ENCODE measurements at regions not wholly inside any gene's neighbourhood (a gene's known extent, or its start where the extent isn't known, plus 50 kb on each side); places are given as distances from the start of the nearest gene placed in this dataset.
"Not testable (repeated sequence)": the region's sequence is repeated elsewhere in the genome, so short reads cannot be mapped to it uniquely, and the experiment has no call there.

DNA sequence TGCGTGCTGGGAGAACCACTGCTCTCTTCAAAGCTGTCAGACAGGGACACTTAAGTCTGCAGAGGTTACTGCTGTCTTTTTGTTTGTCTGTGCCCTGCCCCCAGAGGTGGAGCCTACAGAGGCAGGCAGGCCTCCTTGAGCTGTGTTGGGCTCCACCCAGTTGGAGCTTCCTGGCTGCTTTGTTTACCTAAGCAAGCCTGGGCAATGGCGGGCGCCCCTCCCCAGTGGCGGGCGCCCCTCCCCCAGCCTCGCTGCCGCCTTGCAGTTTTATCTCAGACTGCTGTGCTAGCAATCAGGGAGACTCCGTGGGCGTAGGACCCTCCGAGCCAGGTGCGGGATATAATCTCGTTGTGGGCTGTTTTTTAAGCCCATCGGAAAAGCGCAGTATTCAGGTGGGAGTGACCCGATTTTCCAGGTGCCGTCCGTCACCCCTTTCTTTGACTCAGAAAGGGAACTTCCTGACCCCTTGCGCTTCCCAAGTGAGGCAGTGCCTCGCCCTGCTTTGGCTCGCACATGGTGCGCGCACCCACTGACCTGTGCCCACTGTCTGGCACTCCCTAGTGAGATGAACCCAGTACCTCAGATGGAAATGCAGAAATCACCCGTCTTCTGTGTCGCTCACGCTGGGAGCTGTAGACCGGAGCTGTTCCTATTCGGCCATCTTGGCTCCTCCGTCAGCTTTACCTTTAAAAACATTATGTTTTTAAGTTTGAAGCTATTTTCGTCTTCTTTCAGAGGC lies 954.6 kb upstream of the COX7C start:
- DNase-seq: not testable (repeated sequence)

DNA sequence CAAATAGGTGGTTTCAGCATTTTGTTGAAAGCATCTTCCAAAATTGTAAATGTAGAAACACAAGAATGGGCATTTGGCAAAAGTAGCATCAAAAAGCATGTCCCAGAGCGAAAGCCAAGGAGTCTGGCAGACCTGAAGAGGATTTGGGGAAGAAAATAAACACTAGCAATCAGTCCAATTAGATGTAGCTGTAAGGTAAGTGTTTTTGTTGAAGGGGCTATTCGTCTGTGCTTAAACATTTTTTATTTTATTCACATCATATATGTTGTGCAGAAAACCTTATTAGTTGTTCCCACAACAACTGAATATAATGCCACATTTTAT lies 954.1 kb upstream of the COX7C start:
- no peak for DNase-seq

DNA sequence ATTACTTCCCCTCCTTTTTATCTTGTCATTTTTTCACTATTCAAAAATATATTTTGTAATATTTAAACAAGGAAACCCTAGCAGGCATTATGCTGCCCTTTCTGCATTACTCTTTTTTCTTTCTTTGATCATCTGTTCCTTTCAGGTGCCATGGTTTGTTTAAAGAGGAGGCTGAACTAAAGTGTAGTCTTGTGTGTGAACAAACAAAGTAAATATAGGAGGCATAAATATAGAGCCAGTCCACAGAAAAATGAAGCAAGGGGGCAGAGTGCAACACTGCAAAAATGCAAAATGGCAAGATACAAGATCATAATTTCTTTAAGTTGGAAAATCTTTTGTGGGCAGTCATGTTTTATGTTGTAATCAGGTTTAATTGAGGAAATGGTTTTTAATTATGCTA lies 947.3 kb upstream of the COX7C start:
- DNase-seq: no peak

DNA sequence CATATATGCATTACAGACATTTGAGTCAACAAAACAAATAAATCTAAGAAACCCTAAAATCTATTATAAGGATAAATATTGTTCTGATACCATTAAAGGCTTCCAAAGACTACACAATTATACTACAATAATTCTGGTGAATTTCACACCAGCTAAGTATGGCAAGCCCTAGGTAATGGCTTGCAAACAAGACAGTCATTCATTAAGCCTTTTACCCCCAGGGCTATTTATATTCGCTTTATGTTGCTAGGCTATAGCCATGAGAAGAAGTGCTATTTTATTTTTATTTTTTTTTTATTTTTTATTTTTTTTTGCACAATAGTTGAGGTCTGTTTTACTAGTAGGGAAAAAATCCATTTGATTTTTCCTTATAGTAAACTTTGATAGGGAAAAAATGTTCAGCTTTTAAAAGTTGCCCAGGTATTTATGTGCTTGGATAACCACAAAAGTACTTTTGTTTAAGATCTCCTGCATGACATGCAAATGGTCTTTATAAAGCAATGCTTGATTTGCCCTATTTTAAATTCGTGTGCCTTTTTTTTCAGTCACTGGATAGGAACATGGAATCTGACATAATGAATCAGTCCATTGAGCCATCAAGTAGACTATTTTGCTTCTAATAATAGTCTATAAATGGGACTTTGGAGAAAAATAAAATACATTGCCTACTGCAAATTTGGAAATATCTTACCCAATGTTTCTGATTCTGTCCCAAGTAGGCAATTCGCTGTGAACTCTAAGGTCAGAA lies 946.3 kb upstream of the COX7C start:
- no peak for DNase-seq

DNA sequence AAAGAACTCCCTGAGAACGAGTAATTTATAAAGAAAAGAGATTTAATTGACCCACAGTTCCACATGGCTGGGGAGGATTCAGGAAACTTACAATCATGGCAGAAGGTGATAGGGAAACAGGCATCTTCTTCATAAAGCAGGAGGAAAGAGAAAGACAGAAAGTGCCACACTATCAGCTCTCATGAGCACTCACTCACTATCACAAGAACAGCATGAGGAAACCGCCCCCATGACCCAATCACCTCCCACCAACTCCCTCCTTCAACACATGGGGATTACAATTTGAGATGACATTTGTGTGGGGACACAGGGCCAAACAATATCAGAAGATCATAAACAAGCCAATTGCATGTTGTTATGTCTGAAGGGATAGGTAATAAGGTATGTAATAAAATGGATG lies 935.9 kb upstream of the COX7C start:
- DNase-seq: no peak

DNA sequence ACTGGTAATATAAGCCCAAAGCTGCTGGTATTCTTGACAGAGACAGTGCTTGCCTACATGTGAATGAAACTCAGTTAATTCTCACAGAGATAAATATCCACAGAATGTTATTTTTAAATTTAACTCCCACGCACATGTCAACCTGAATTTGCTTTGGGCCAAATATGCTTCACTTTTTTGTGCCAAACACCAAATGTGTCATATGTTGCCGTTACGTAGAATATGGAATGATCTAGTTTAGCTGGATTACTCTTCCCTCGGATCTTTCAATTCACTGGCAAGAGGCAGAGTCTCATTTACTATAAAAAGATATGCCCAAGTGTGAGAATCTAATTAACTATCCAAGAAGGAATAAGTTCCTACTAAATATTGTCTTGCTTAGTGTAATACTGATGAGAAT lies 933.4 kb upstream of the COX7C start:
- DNase-seq: no peak

DNA sequence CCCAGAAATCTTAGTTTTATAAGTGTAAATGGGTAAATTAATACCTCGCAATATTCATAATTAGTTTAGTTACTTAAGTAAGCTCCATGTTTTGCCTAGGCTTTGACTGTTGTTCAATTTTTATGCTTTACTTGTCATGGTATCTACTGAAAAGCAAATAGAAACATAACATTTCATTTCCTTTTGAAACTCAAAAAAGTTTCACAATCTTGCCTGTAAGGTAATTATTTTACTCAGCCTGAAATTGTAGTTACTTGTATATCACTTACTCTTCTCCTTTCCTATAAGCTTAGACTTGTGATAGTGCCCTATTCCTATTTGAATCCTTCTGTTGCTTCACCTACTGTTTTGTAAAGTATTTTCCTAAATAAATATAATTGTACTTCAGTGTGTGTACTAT lies 914.4 kb upstream of the COX7C start:
- no peak for DNase-seq

DNA sequence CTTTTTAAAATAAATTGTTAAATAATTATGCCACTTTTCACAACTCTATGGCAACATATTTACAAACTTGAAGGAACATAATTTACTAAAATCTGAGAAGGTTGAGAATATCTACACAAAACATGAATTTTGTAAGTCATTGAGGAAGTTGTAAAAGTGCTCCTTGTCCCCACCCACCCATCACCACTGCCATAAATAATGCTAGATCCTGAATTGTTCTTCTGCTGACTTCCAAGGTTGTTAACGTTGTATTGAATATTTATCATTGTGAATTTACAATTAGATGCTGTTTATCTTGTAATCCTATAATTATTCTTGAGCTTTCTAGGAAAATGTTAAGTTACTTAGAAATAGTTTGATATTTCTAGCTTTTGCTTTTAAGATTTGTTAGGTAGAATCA lies 908.0 kb upstream of the COX7C start:
- no peak for DNase-seq

DNA sequence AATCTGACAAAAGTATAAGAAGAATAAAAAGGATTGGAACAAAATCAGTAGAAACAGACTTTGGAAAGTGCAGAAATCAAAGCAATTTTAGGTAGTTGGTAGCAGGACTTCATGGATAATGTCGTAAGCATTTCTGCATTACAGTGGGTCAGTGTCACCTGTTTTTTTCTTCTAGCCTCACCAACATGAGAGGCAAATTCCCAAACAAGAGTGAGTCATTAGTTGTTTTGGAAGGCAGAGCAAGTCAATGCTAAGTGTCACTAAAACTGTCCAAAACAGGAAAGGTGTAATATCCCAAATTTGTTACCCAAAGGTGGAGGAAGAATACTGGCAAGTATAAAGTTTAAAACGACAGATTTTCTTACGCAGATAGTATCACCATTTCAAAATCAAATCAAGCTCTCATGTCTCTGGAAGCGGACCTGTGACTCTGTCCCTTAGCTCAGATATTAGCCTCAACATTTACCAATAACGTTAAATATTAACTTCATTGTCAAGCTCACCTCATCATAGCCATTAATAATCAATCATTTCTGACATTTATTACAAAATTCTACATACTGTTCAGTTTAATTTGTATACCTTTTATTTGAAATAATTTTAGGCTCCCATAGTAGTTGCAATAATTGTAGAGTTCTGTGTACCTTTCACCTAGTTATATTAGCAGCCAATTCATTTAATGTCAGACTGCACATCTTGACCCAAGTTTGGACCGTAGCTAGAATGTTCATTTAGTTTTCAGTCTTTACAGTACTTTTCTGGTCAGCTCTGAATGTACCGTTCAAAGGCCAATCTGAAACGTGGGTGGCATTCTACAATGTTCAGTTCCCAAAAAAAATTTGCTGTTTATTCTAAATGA lies 901.2 kb upstream of the COX7C start:
- no peak for DNase-seq

DNA sequence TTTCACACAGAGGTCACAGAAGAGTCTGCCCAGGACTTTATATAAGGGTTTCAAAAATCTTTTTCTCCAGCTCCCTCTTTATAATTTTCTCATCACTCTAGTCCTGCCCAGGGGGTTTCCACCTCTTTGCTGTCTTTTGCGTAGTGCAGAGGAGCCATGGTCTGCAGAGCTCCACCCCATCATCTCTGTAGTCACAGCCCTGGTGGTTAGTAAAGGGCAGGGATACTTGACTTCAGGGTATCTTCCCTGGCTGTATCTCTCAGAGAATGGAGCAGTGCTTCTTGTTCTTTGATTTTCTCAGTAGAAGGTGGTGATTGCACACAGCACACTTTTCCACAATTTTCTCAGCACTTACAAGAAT lies 900.6 kb upstream of the COX7C start:
- DNase-seq: no peak

DNA sequence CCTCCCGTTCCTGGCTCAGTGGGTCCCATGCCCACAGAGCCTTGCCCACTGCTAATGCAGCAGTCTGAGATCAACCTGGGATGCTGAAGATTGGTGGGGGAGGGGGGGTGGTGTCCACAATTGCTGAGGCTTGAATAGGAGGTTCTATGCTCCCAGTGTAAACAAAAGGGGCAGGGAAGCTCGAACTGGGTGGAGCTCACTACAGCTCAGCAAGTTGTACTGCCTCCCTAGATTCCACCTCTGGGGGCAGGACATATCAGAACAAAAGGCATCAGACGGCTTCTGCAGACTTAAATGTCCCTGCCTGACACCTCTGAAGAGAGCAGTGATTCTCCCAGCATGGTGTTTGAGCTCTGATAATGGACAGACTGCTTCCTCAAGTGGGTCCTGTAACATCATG lies 885.6 kb upstream of the COX7C start:
- DNase-seq: no peak

DNA sequence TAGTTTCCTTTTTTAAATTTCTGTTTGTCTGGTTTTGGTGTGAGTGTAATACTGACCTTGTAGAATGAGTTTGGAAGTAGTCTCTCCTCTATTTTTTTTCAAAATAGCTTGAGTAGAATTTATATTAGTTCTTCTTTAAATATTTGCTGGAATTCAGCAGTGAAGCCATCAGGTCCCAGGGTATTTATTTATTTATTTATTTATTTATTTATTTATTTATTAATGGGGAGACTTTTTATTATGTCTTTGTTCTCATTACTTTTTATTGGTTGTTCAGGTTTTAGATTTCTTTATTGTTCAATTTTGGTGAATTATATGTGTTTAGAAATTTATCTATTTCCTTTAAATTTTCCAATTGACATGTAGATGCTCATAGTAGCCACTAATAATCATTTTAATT lies 875.8 kb upstream of the COX7C start:
- DNase-seq: no peak

DNA sequence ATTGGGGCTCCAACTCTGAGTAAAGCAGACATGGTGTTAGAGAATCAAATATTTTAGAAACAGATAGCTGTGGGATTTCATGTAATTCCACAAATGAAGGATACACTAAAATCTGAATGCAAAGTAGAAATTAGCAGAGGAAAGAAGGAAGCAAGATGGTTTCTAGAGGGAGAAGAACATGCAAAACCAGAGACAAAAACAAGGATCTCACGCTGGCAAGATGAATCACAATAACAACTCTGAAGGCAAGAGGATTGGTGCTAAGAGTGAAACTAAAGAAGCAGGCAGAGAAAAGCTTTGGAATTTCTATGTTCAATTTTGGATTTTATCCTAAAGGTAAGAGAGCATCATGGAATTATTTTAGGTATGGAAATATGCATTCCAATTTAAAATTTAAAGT lies 857.2 kb upstream of the COX7C start:
- DNase-seq: no peak

DNA sequence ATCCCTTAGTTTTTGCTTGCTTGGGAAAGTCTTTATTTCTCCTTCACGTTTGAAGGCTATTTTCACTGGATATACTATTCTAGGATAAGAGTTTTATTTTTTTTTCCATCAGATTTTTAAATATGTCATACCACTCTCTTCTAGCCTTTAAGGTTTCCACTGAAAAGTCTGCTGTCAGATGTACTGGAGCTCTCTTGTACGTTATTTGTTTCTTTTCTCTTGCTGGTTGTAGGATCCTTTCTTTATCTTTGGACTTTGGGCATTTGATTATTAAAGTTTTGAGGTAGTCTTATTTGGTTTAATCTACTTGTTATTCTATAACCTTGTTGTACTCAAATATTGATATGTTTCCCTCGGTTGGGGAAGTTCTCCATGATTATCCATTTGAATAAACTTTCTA lies 848.4 kb upstream of the COX7C start:
- no peak for DNase-seq

DNA sequence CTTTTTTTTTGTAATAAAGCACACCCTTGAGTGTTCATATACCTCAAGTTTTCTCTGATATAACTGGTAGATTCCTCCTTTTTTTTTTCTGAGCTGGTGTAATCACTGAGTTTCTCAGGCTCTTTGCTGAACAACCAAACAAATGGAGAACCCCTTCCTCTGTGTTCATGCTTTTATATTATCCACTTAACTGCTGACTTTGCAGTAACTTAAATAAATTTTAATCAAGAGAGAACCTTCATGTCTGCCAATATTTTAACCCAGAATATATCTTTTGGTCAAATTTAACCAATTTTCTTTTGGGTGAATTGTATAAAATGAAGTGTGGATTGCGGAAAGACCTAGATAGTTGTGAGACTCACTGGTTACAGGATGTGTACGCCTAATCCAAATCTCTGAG lies 833.0 kb upstream of the COX7C start:
- DNase-seq: no peak

DNA sequence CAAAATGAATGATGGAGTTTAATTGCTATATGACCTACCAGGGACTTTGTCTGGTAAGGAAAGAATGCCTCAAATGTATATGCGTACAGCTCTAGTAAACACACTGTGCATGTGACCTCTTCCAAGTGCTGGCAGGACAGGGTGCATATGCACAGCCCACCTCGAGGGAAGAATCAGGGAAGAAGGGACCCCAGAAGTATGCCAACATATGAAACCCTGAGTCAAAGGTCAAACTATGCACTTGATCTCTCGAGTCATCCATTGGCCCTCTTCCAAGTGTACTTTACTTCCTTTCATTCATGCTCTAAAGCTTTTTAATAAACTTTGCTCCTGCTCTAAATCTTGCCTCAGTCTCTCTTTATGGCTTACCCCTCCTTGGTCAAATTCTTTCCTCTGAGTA lies 804.6 kb upstream of the COX7C start:
- no peak for DNase-seq

DNA sequence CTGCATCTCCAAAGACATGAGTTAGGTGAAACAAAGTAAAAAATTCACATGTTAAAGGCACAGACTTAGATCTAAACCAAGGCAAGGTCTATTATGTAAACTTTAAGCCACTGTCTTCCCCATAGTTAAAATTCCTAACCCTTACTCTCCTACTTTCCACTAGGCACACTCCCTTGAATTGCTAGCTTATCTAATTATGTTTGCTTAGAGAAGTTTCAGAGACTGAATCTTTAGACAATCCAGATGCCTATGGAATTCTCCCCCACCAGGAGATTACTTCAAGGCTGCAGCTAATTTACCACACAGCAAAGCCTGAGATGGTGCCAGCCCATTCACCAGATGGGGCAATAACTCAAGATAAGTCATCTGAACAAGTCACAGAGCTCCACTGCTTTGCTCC lies 803.1 kb upstream of the COX7C start:
- DNase-seq: no peak

DNA sequence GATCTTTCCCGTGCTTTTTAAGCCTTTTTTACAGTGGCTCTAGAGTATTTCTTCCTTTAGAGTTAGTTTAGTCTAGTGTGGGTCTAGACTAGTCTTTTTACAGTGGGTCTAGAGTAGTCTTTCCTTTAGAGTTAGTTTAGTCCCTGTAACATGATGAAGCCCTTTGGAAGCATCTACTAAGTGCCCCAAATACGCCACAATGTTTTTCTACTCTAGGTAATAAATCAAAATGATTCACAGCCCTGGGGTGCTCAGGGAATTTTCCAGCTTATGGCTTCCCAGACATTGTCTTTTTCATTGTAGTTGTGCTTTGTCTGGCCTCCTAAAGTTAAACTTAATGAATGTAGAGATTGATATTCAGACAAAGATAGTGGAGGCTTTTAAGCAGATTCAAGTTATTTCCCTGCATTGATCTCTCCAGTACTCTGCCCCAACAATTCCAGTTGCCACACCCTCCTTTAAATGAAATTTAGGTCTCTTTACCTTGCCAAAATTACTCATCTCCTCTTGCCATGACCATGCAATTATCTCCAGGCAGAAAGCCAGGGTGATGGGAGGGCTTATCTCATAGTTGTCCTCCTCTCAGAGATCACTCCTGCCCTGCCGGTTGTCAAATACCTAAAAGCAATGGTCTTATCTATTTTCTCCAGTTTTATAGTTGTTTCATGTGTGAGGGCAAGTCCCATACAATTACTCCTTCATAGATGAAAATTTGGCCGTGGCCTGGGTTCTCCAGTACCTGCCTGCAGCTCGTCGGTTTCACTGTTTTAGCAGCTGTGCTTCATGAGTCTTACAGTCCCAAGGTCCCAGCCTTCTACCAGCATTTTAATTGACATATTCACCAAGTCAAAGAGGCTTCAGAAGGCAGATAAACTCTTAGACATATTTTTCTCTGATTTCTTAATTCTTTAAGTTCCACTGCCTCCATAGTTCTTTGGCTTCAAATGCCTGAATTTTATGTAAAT lies 794.0 kb upstream of the COX7C start:
- DNase-seq: no peak

DNA sequence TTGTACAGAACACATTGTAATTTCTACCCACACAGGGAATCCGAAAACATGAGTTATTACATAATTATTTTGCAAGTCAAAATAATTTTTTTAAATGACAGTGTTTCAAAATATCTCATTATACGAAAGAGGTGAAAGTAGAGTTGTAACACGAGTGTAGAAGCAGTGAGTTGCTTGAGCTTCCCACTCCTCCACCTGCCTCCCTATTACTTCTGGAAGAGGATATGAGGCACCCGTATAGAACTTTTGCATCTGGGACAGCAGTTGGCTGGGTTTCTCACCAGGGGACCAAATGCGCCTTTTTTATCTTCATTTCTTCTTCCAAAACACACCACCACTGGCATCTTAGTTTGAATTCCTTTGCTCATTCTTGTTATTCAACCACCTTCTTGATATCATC lies 779.0 kb upstream of the COX7C start:
- no peak for DNase-seq

DNA sequence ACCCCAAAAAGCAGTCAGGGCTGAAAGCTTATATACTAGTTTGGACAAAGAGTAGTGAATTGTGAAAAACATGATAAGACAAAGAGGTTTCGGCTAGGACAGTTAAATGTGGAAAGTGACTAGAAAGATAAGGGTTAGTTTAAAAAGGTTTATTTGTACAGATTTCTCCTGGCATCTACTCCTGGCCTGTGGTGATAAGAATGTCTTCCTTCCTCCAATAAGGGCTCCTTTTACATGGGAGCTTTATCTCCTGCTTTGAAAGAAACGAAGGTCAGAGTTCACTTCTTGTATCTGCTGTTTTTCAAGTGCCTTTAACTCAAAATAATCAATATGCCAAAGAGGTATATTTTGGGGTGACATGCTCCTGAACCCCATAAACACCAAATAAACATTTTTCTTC lies 776.1 kb upstream of the COX7C start:
- no peak for DNase-seq

DNA sequence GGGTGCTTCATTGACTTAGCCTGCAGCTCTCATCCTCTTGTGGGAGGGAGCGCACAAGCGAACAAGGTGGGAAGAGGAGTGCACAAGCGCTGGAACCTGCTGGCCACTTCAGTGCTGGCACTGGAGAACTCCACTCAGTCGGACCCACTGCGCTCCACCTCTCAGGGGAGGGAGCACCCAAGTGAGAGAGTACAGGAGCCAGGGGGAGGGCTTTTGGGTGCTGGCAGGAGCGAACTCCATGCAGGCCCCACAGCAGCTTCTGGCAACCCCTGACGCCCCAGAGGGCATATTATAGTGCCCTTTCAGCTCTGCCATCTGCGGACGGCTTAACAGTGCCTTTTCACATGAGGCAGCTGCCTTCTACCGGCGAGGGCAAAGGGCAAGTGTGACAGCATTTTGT lies 774.2 kb upstream of the COX7C start:
- DNase-seq: no peak

DNA sequence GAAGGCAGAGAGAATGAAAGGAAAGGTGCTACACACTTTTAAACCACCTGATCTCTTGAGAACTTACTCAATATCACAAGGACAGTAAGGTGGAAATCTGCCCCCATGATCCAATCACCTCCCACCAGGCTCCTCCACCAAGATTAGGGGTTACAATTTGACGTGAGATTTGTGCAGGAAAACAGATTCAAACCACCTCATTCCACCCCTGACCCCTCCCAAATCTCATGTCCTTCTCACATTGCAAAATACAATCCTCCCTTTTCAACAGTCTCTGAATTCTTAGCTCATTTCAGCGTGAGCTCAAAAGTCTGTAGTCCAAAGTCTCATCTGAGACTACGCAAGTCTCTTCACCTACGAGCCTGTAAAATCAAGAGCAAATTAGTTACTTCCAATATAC lies 768.3 kb upstream of the COX7C start:
- DNase-seq: no peak

DNA sequence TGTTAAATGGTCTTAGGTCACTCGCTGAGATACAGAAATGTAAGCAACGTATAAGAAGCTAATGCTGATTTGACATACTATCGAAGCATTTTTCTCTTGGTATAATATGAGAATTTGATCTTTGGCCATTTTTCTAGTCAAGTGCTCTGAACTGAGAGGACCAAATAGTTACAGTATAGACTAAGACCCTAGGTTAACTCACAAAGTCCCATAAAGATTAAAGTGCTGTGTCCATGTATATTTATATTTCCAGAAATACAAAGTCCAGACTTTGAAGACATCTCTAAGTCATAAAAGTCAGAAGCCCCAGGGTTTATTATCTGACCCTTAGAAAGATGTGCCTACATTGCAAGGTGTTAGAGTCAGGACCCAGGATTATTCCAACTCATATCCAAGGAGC lies 752.4 kb upstream of the COX7C start:
- no peak for DNase-seq
